ENCODE measurements at regions not wholly inside any gene's neighbourhood (a gene's known extent, or its start where the extent isn't known, plus 50 kb on each side); places are given as distances from the start of the nearest gene placed in this dataset.

DNA sequence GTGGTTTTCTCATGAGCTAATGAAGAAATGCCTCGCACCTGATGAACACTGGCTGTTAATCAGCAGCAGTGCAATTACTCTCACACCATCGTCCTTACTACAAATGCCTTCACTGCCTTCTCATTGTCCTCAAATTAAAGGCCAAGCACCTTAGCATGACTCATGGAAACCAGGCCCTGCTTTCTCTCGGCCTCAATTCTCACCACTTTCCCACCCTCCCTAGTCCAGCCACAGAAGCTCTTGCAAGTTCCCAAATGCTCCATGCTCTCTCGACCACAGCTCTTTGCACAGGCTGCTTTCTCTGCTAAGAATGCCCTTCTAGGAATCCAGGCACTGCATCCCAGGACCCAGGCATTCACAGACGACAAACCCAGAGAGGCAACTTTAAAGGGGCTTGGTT is 94.6 kb upstream of the KLF4 start:
- Histone ChIP-seq H3K4me3 (ENCODE audit: insufficient read depth, low read depth, low read length) (no peak overlapping the region), H3K4me1 (ENCODE audit: insufficient read depth, low read length) (no peaks in the 10 kb centered on the region), H3K9ac (ENCODE audit: low read length) (no peak overlapping the region), H2AFZ (ENCODE audit: low read depth, low read length) (no peak overlapping the region), H4K20me1 (ENCODE audit: insufficient read depth, low read length) (no peaks in the 10 kb centered on the region), H3K27me3 (ENCODE audit: insufficient read depth, low read length) (no peaks in the 10 kb centered on the region), H3K9me3 (ENCODE audit: insufficient read depth, low read depth, low read length) (no peaks in the 10 kb centered on the region), H3K79me2 (ENCODE audit: insufficient read depth, low read length) (no peaks in the 10 kb centered on the region), H3K4me2 (ENCODE audit: low read length) (no peak overlapping the region), H3K27ac (ENCODE audit: low read depth, low read length) (no peak overlapping the region), H3K36me3 (ENCODE audit: insufficient read depth, low read length) (no peaks in the 10 kb centered on the region)
- Mint-ChIP-seq H3K36me3 (ENCODE audit: low read depth, unreplicated experiment) (no peaks in the 10 kb centered on the region), H3K4me3 (ENCODE audit: unreplicated experiment) (no peak overlapping the region), H3K27ac (ENCODE audit: unreplicated experiment) (no peak overlapping the region), H3K9me3 (ENCODE audit: unreplicated experiment) (no peaks in the 10 kb centered on the region), H3K27me3 (ENCODE audit: low read depth, unreplicated experiment) (peaks cover 36% of the 10 kb centered on the region), H3K4me1 (ENCODE audit: low read depth, unreplicated experiment) (peaks cover 7% of the 10 kb centered on the region)
- DNase-seq (ENCODE audit: low read depth) (peak; percentile 12), FAIRE-seq (no peak)
- TF ChIP-seq CTCF (IDR thresholded peaks at IDR 0.05; ENCODE audit: insufficient read depth, low read depth, low read length) (no peak), EZH2 (IDR thresholded peaks at IDR 0.05; ENCODE audit: insufficient read depth, low read length) (no peak)

- H3K79me2 ChIP-seq (ENCODE audit: insufficient read depth, low read length): no peaks in the 10 kb centered on the region
- no peaks in the 10 kb centered on the region for H3K27me3 ChIP-seq (ENCODE audit: insufficient read depth, low read length)
- Mint-ChIP-seq H3K27me3 (ENCODE audit: low read depth, unreplicated experiment) (no peaks in the 10 kb centered on the region), H3K27ac (ENCODE audit: unreplicated experiment) (no peak overlapping the region), H3K36me3 (ENCODE audit: low read depth, unreplicated experiment) (no peaks in the 10 kb centered on the region), H3K4me3 (ENCODE audit: unreplicated experiment) (no peak overlapping the region), H3K4me1 (ENCODE audit: low read depth, unreplicated experiment) (no peaks in the 10 kb centered on the region), H3K9me3 (ENCODE audit: unreplicated experiment) (no peaks in the 10 kb centered on the region)
- no peak for DNase-seq (ENCODE audit: low read depth)
- no peaks in the 10 kb centered on the region for H3K36me3 ChIP-seq (ENCODE audit: insufficient read depth, low read length)
- TF ChIP-seq EZH2 (IDR thresholded peaks at IDR 0.05; ENCODE audit: insufficient read depth, low read length) (no peak), CTCF (IDR thresholded peaks at IDR 0.05; ENCODE audit: insufficient read depth, low read depth, low read length) (no peak)
- H2AFZ ChIP-seq (ENCODE audit: low read depth, low read length): no peak overlapping the region
- H3K27ac ChIP-seq (ENCODE audit: low read depth, low read length): no peak overlapping the region
- no peaks in the 10 kb centered on the region for H4K20me1 ChIP-seq (ENCODE audit: insufficient read depth, low read length)
- H3K9me3 ChIP-seq (ENCODE audit: insufficient read depth, low read depth, low read length): no peaks in the 10 kb centered on the region
- no peak overlapping the region for H3K4me2 ChIP-seq (ENCODE audit: low read length)
- no peak for FAIRE-seq
- no peak overlapping the region for H3K9ac ChIP-seq (ENCODE audit: low read length)
- H3K4me1 ChIP-seq (ENCODE audit: insufficient read depth, low read length): no peaks in the 10 kb centered on the region
- H3K4me3 ChIP-seq (ENCODE audit: insufficient read depth, low read depth, low read length): no peak overlapping the region
These were observed 87.7 kb upstream of the KLF4 start for GRCh38 chr9:107577140-107577776.

DNA sequence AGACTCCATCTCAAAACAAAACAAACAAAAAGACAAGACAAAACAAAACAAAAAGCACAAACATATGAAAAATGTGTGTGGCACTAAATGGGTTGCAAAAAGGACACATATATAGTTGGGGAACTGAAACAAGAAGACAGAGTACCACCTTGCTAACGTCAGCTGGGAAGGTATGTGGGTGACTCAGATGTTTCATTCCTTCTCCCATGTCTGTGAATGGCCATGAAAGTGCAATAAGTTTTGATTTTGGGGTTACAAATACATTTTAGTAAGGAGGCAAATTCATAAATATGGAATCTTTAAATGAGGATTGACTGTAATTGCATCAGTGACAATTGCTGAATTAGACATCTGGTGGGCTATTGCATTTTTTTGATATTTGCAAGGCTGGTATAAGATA is 81.6 kb upstream of the KLF4 start:
- Histone ChIP-seq H3K79me2 (ENCODE audit: insufficient read depth, low read length) (no peaks in the 10 kb centered on the region), H2AFZ (ENCODE audit: low read depth, low read length) (no peak overlapping the region), H3K4me2 (ENCODE audit: low read length) (no peak overlapping the region), H4K20me1 (ENCODE audit: insufficient read depth, low read length) (no peaks in the 10 kb centered on the region), H3K27ac (ENCODE audit: low read depth, low read length) (no peak overlapping the region), H3K27me3 (ENCODE audit: insufficient read depth, low read length) (no peaks in the 10 kb centered on the region), H3K4me1 (ENCODE audit: insufficient read depth, low read length) (no peaks in the 10 kb centered on the region), H3K9me3 (ENCODE audit: insufficient read depth, low read depth, low read length) (no peaks in the 10 kb centered on the region), H3K9ac (ENCODE audit: low read length) (no peak overlapping the region), H3K4me3 (ENCODE audit: insufficient read depth, low read depth, low read length) (no peak overlapping the region), H3K36me3 (ENCODE audit: insufficient read depth, low read length) (no peaks in the 10 kb centered on the region)
- no peaks in the 10 kb centered on the region for H3K9me3 Mint-ChIP-seq (ENCODE audit: unreplicated experiment)
- TF ChIP-seq CTCF (IDR thresholded peaks at IDR 0.05; ENCODE audit: insufficient read depth, low read depth, low read length) (no peak), EZH2 (IDR thresholded peaks at IDR 0.05; ENCODE audit: insufficient read depth, low read length) (no peak)
- FAIRE-seq (no peak), DNase-seq (ENCODE audit: low read depth) (no peak)
- no peak overlapping the region for H3K4me3 Mint-ChIP-seq (ENCODE audit: unreplicated experiment)
- no peaks in the 10 kb centered on the region for H3K27me3 Mint-ChIP-seq (ENCODE audit: low read depth, unreplicated experiment)
- H3K36me3 Mint-ChIP-seq (ENCODE audit: low read depth, unreplicated experiment): no peaks in the 10 kb centered on the region
- peaks cover 13% of the 10 kb centered on the region for H3K4me1 Mint-ChIP-seq (ENCODE audit: low read depth, unreplicated experiment)
- H3K27ac Mint-ChIP-seq (ENCODE audit: unreplicated experiment): no peak overlapping the region

Data from astrocyte (in vitro differentiated cells and primary cell).